ENCODE measurements at regions not wholly inside any gene's neighbourhood (a gene's known extent, or its start where the extent isn't known, plus 50 kb on each side); places are given as distances from the start of the nearest gene placed in this dataset.

GRCh38 chr9:89912605-89912953, 307.8 kb downstream of the GADD45G start:
- no TSS peak for BruUV-seq (replicated peaks)
- ChIA-PET CTCF (no interaction called here), POLR2A (no interaction called here), RAD21 (ENCODE audit: low non-redundant PET in 1 of 2, low total read pairs in 2 of 2, uncharacterized antibody in 2 of 2, unreplicated experiment in 2 of 2) (no interaction called here)
- Histone ChIP-seq H3K9me3 (ENCODE audit: control insufficient read depth in 1 of 2, insufficient read depth in 1 of 2, low read depth in 1 of 2, low read length in 2 of 2) (no peaks in the 10 kb centered on the region), H3K4me2 (ENCODE audit: low read length) (no peak overlapping the region), H4K20me1 (ENCODE audit: insufficient read depth) (no peaks in the 10 kb centered on the region), H3K9me2 (ENCODE audit: insufficient read depth) (no peaks in the 10 kb centered on the region), H3K4me1 (ENCODE audit: control insufficient read depth in 1 of 2, insufficient read depth in 2 of 2, low read length in 2 of 2) (no peaks in the 10 kb centered on the region), H3K36me3 (ENCODE audit: control insufficient read depth in 1 of 2, insufficient read depth in 2 of 2, low read length in 2 of 2) (no peaks in the 10 kb centered on the region), H3K27ac (ENCODE audit: low read depth, low read length) (no peak overlapping the region), H3K9ac (ENCODE audit: low read length) (no peak overlapping the region), H2AFZ (ENCODE audit: low read depth, low read length, poor library complexity, severe bottlenecking) (no peak overlapping the region), H3K4me3 (replicated peaks in 1 of 2; ENCODE audit: low read depth in 1 of 2, low read length in 2 of 2) (no peak overlapping the region), H3K79me2 (ENCODE audit: insufficient read depth, low read length) (no peaks in the 10 kb centered on the region), H3K27me3 (ENCODE audit: insufficient read depth, low read length) (peaks cover 5% of the 10 kb centered on the region; the same call in 1 of the 2 replicates)
- DNase-seq (ENCODE audit: low read depth, low spot score) (no peak), ATAC-seq (no peak)
- intact Hi-C loops (cut with micrococcal nuclease) = no loop called here
- TF ChIP-seq JUND (IDR thresholded peaks at IDR 0.05) (no peak), ZNF274 (IDR thresholded peaks at IDR 0.05; ENCODE audit: low read depth, low read length) (no peak), YY1 (IDR thresholded peaks at IDR 0.05; ENCODE audit: extremely low read depth, insufficient replicate concordance, low read depth, low read length) (no peak), SIN3A (IDR thresholded peaks at IDR 0.05; ENCODE audit: low read depth) (no peak), RAD21 (IDR thresholded peaks at IDR 0.05; ENCODE audit: low read depth) (no peak)

- Histone ChIP-seq H3K4me3 (replicated peaks in 1 of 2; ENCODE audit: low read depth in 1 of 2, low read length in 2 of 2) (no peak overlapping the region), H3K9me2 (ENCODE audit: insufficient read depth) (no peaks in the 10 kb centered on the region), H3K4me1 (ENCODE audit: control insufficient read depth in 1 of 2, insufficient read depth in 2 of 2, low read length in 2 of 2) (no peaks in the 10 kb centered on the region), H3K27me3 (ENCODE audit: insufficient read depth, low read length) (peaks cover 5% of the 10 kb centered on the region; the same call in 1 of the 2 replicates), H3K36me3 (ENCODE audit: control insufficient read depth in 1 of 2, insufficient read depth in 2 of 2, low read length in 2 of 2) (no peaks in the 10 kb centered on the region), H3K79me2 (ENCODE audit: insufficient read depth, low read length) (no peaks in the 10 kb centered on the region), H3K9ac (ENCODE audit: low read length) (no peak overlapping the region), H3K4me2 (ENCODE audit: low read length) (no peak overlapping the region), H3K27ac (ENCODE audit: low read depth, low read length) (no peak overlapping the region), H4K20me1 (ENCODE audit: insufficient read depth) (no peaks in the 10 kb centered on the region), H3K9me3 (ENCODE audit: control insufficient read depth in 1 of 2, insufficient read depth in 1 of 2, low read depth in 1 of 2, low read length in 2 of 2) (no peaks in the 10 kb centered on the region), H2AFZ (ENCODE audit: low read depth, low read length, poor library complexity, severe bottlenecking) (no peak overlapping the region)
- BruUV-seq (replicated peaks) = no TSS peak
- RAD21 ChIA-PET (ENCODE audit: low non-redundant PET in 1 of 2, low total read pairs in 2 of 2, uncharacterized antibody in 2 of 2, unreplicated experiment in 2 of 2) = no interaction called here
- no peak for ATAC-seq
- CTCF ChIA-PET = interaction anchor here (1.4 to 2.4 kb wide), 2 partner anchors 312 to 317 kb away, joined by 4 to 9 read pairs; no protein-coding TSS in a partner anchor
- DNase-seq (ENCODE audit: low read depth, low spot score) = no peak
- POLR2A ChIA-PET = no interaction called here
- intact Hi-C loops (cut with micrococcal nuclease) = no loop called here
- TF ChIP-seq SIN3A (IDR thresholded peaks at IDR 0.05; ENCODE audit: low read depth) = no peak
- TF ChIP-seq EZH2phosphoT487 (IDR thresholded peaks at IDR 0.05; ENCODE audit: borderline replicate concordance) = no peak
- TF ChIP-seq EZH2 (IDR thresholded peaks at IDR 0.05) = no peak
- no peak for TF ChIP-seq POLR2AphosphoS5 (IDR thresholded peaks at IDR 0.05; ENCODE audit: low read depth, low read length)
- TF ChIP-seq CTCF (IDR thresholded peaks at IDR 0.05 in 2 of 3, conservative IDR thresholded peaks at IDR 0.05 in 1 of 3; ENCODE audit: borderline replicate concordance in 1 of 3, insufficient read depth in 1 of 3, low read depth in 2 of 3, low read length in 2 of 3) = no peak
- no peak for TF ChIP-seq FOSL1 (IDR thresholded peaks at IDR 0.05; ENCODE audit: low read depth)
- TF ChIP-seq CBX3 (IDR thresholded peaks at IDR 0.05; ENCODE audit: low read depth) = no peak
- TF ChIP-seq MAX (IDR thresholded peaks at IDR 0.05) = no peak
- TF ChIP-seq ATF3 (IDR thresholded peaks at IDR 0.05) = no peak
- TF ChIP-seq ELF1 (IDR thresholded peaks at IDR 0.05; ENCODE audit: borderline replicate concordance, low read depth) = no peak
- TF ChIP-seq JUND (IDR thresholded peaks at IDR 0.05) = no peak
- no peak for TF ChIP-seq ZFX (IDR thresholded peaks at IDR 0.05)
- TF ChIP-seq SRF (IDR thresholded peaks at IDR 0.05; ENCODE audit: low read depth) = no peak
- TF ChIP-seq TCF7L2 (IDR thresholded peaks at IDR 0.05; ENCODE audit: borderline replicate concordance, extremely low read depth, insufficient read depth, insufficient read length) = no peak
- TF ChIP-seq EGR1 (IDR thresholded peaks at IDR 0.05; ENCODE audit: low read depth) = no peak
- no peak for TF ChIP-seq CEBPB (IDR thresholded peaks at IDR 0.05; ENCODE audit: low read depth)
These were observed 310.4 kb downstream of the GADD45G start for GRCh38 chr9:89915187-89915586.
